ENCODE measurements at regions not wholly inside any gene's neighbourhood (a gene's known extent, or its start where the extent isn't known, plus 50 kb on each side); places are given as distances from the start of the nearest gene placed in this dataset.

DNA sequence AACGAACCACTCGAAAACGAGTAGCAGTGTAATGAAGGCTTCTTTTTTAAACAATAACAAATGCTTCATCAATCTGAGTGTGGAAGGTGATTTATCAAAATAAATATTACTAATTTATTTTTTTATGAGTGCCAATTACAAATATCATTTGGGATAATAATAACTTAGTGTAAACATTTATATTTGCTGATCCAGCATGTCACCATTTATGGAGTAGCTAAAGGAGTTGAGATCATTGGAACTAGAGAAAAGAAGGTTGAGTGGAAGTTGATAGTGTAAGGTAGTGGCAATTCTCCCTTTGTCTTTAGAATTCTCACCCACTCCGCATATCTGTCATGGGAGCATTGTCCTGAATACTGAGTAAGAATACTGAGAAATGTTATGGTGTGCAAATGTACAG is 67.1 kb upstream of the KIF26B start:
- DNase-seq (ENCODE audit: low spot score in 2 of 2) = no peak
- H3K27ac ChIP-seq = no peak overlapping the region
- H3K36me3 ChIP-seq = no peaks in the 10 kb centered on the region
- intact Hi-C loops (cut with DNase I) = no loop called here
- H3K27me3 ChIP-seq = no peaks in the 10 kb centered on the region
- no peaks in the 10 kb centered on the region for H3K9me3 ChIP-seq
- TF ChIP-seq, protein P1, sequence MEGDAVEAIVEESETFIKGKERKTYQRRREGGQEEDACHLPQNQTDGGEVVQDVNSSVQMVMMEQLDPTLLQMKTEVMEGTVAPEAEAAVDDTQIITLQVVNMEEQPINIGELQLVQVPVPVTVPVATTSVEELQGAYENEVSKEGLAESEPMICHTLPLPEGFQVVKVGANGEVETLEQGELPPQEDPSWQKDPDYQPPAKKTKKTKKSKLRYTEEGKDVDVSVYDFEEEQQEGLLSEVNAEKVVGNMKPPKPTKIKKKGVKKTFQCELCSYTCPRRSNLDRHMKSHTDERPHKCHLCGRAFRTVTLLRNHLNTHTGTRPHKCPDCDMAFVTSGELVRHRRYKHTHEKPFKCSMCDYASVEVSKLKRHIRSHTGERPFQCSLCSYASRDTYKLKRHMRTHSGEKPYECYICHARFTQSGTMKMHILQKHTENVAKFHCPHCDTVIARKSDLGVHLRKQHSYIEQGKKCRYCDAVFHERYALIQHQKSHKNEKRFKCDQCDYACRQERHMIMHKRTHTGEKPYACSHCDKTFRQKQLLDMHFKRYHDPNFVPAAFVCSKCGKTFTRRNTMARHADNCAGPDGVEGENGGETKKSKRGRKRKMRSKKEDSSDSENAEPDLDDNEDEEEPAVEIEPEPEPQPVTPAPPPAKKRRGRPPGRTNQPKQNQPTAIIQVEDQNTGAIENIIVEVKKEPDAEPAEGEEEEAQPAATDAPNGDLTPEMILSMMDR (IDR thresholded peaks at IDR 0.05) = no peak
- H3K4me3 ChIP-seq = no peak overlapping the region
- H3K4me1 ChIP-seq = no peaks in the 10 kb centered on the region

DNA sequence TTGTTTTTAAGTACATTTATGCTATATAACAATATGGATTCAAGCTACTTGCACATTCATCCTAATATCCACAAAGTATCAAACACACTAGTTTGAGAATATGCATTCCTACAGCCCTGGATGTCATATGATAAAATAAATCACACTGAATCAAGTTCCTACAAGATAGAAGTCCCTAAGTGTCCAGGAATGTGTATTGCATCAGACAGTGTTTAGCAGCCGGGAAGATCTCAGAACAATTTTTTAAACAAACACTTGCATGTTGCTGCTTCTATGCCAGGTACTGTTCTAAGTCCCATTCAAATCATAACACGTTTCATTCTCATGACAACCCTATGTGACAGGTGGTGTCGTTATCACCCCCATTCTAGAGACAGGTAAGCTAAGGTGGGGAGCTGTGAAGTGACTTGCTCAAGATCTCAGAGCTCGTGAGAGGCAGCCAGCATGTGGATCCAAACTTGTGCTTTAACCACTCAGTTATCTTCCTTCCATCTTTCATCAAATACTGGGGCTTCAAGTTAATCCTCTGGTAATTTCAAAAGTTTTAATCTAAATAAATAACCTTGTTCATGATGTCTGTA is 68.3 kb upstream of the KIF26B start:
- Histone ChIP-seq H3K4me1 (no peaks in the 10 kb centered on the region), H3K9me3 (no peaks in the 10 kb centered on the region), H3K4me3 (no peak overlapping the region), H3K27me3 (no peaks in the 10 kb centered on the region), H3K36me3 (no peaks in the 10 kb centered on the region), H3K27ac (no peak overlapping the region)
- TF ChIP-seq, protein P1 (IDR thresholded peaks at IDR 0.05) = no peak
- intact Hi-C loops (cut with DNase I) = no loop called here
- no peak for DNase-seq (ENCODE audit: low spot score in 2 of 2)

DNA sequence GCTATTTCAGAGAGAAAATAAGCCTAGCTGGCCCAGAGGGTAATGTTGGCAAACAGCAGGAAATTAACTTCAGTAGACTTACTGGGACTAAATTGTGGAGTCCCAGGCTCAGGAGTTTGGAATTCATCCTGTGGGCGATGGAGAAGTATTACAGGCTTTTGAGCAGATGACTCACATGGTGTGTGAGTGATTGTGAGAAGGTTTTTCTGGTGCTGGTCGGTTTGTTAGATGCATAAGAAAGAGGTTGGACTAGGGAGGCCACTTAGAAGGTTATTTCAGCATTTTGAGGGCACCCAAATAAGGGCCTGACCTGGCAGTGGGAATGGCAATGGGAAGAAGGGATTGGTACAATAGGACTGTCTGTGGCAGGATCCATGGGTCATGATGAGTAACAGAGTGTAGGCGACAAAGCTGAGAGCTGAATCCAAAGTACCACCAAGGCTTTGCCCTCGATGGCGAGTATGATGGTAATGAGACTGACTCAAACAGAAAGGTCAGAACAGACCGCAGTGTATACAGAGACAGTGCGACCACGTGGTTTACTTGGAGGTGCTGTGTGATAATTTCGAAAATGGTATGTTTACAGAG is 69.2 kb upstream of the KIF26B start:
- DNase-seq (ENCODE audit: low spot score in 2 of 2) = no peak
- TF ChIP-seq, protein P1 (IDR thresholded peaks at IDR 0.05) = no peak
- no peak overlapping the region for H3K27ac ChIP-seq
- H3K4me1 ChIP-seq = no peaks in the 10 kb centered on the region
- no peaks in the 10 kb centered on the region for H3K27me3 ChIP-seq
- no peaks in the 10 kb centered on the region for H3K9me3 ChIP-seq
- no peaks in the 10 kb centered on the region for H3K36me3 ChIP-seq
- intact Hi-C loops (cut with DNase I) = no loop called here
- no peak overlapping the region for H3K4me3 ChIP-seq

DNA sequence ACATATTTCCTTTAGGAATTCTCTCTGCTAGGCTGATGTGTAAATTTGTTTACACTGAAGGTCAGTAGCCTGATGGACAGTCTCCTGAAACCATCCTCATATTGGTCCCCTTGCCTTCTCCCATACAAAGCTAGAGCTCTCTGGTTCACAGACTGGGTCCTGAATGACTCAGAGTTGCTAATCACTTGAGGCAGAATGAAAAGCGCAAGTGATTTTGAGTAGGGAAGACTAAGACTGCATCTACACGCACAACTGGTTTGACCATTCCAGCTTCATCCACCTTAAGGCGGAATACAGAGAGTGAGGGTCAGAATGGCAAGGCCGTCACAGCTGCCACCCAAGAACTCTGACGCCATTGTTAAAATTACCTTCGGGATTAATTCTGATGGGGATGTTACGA is 70.2 kb upstream of the KIF26B start:
- H3K4me1 ChIP-seq = no peaks in the 10 kb centered on the region
- intact Hi-C loops (cut with DNase I) = no loop called here
- no peak overlapping the region for H3K27ac ChIP-seq
- H3K36me3 ChIP-seq = no peaks in the 10 kb centered on the region
- H3K27me3 ChIP-seq = no peaks in the 10 kb centered on the region
- H3K4me3 ChIP-seq = no peak overlapping the region
- no peak for DNase-seq (ENCODE audit: low spot score in 2 of 2)
- H3K9me3 ChIP-seq = no peaks in the 10 kb centered on the region
- TF ChIP-seq, protein P1 (IDR thresholded peaks at IDR 0.05) = no peak

DNA sequence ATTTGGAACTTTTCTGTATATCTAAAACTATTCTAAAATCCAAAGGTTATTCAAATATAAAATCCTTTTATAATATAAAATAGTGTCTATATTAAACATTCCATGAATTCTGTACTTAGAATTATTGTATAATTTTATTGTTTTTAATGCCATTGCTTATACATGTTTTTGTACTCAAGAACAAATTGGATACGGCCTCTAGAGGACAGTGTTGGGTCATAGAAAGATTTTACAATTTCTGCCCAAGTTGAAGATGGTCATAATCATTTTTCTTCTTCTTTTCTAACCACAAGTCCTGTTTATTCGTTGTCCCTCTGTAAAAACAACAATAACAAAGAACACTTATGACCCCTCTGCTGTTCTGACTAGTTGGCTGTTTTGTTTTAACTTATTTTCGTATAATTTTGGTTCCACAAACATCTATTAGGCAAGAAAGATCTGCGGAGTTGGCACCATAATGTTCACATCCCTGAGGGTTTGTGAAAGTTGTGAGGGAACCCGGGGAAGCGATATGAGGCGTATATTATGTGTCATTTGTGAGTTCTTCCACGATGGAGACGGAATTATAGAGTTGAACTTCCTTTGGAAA is 75.7 kb upstream of the KIF26B start:
- Histone ChIP-seq H3K36me3 (no peaks in the 10 kb centered on the region), H3K4me1 (no peaks in the 10 kb centered on the region), H3K27me3 (no peaks in the 10 kb centered on the region), H3K4me3 (no peak overlapping the region), H3K27ac (no peak overlapping the region), H3K9me3 (no peaks in the 10 kb centered on the region)
- TF ChIP-seq, protein P1 (IDR thresholded peaks at IDR 0.05) = peak in 2 of 3 experiments; percentile 18 to 25
- intact Hi-C loops (cut with DNase I) = no loop called here
- DNase-seq (ENCODE audit: low spot score in 2 of 2) = no peak

Measured in ascending aorta (tissue), 2 donors.